WTC11 (cell line): ENCODE measurements at regions not wholly inside any gene's neighbourhood (a gene's known extent, or its start where the extent isn't known, plus 50 kb on each side); places are given as distances from the start of the nearest gene placed in this dataset.

Experiments
- ATAC-seq: fragments of 200-7000 bp; cut with Tn5 transposase; 2 replicates; pipeline ENCODE4 v1.10.0; 2021; ENCODE audit warnings: mild to moderate bottlenecking, moderate library complexity
- CTCF ChIA-PET: fragments of 300-600 bp; sonication (Branson Sonifier 250); formaldehyde crosslinking; loops from one replicate; lab custom pipeline; 2021; ENCODE audit warnings: antibody characterized with exemption; lab: Charles Lee
- POLR2A ChIA-PET: fragments of 350-600 bp; sonication (Branson Sonifier 250); formaldehyde crosslinking; loops from one replicate; lab custom pipeline; 2021; ENCODE audit warnings: antibody characterized with exemption; lab: Charles Lee
- DNase-seq: peaks from one replicate; pipeline ENCODE4 v3.0.0; 2021; ENCODE audit warnings: low spot score
- H3K27ac Mint-ChIP-seq: 2 replicates; pipeline ENCODE4 v1.8.0; 2021; ENCODE audit warnings: mixed read lengths
- H3K27me3 Mint-ChIP-seq: 2 replicates; pipeline ENCODE4 v1.8.0; 2021; ENCODE audit warnings: low read depth, mild to moderate bottlenecking, moderate library complexity, mixed read lengths
- H3K36me3 Mint-ChIP-seq: 2 replicates; pipeline ENCODE4 v1.8.0; 2021; ENCODE audit warnings: mixed read lengths
- H3K4me1 Mint-ChIP-seq: 2 replicates; pipeline ENCODE4 v1.8.0; 2022; ENCODE audit warnings: mixed read lengths
- H3K4me3 Mint-ChIP-seq: 2 replicates; pipeline ENCODE4 v1.8.0; 2021; ENCODE audit warnings: mild to moderate bottlenecking, moderate library complexity, mixed read lengths
- H3K9me3 Mint-ChIP-seq: 2 replicates; pipeline ENCODE4 v1.8.0; 2021; ENCODE audit warnings: mixed read lengths
- CBFB ChIP-seq: sonication (generic); formaldehyde crosslinking; IDR thresholded peaks from 2 replicates; pipeline ENCODE4 v1.8.1; 2022; ENCODE audit warnings: mild to moderate bottlenecking, low read depth, missing genetic modification reagents
- CREB1 ChIP-seq: sonication (generic); formaldehyde crosslinking; IDR thresholded peaks from 2 replicates; pipeline ENCODE4 v1.8.0; 2023; ENCODE audit warnings: mild to moderate bottlenecking, missing genetic modification reagents
- E2F4 ChIP-seq: sonication (generic); formaldehyde crosslinking; IDR thresholded peaks from 2 replicates; pipeline ENCODE4 v1.8.1; 2022; ENCODE audit warnings: low read depth, mild to moderate bottlenecking, moderate library complexity, missing genetic modification reagents, borderline replicate concordance
- ERG ChIP-seq: fragments of 250-450 bp; sonication (Bioruptor Pico); IDR thresholded peaks from 2 replicates; pipeline ENCODE4 v1.8.0; 2021; ENCODE audit warnings: mild to moderate bottlenecking
- ESRRA ChIP-seq: sonication (generic); formaldehyde crosslinking; IDR thresholded peaks from 2 replicates; pipeline ENCODE4 v1.8.1; 2022; ENCODE audit warnings: mild to moderate bottlenecking, missing genetic modification reagents, borderline replicate concordance
- GABPB1 ChIP-seq: sonication (generic); formaldehyde crosslinking; IDR thresholded peaks from 2 replicates; pipeline ENCODE4 v1.8.1; 2023; ENCODE audit warnings: mild to moderate bottlenecking, missing genetic modification reagents
- GTF2I ChIP-seq: fragments of 250-450 bp; sonication (Bioruptor Pico); conservative IDR thresholded peaks from 2 replicates; pipeline ENCODE4 v1.4.0; 2021; ENCODE audit warnings: mild to moderate bottlenecking
- KAT7 ChIP-seq: sonication (generic); formaldehyde crosslinking; IDR thresholded peaks from 2 replicates; pipeline ENCODE4 v1.8.1; 2023; ENCODE audit warnings: missing genetic modification reagents, mild to moderate bottlenecking, borderline replicate concordance
- MLX ChIP-seq: sonication (generic); formaldehyde crosslinking; IDR thresholded peaks from 2 replicates; pipeline ENCODE4 v1.8.1; 2023; ENCODE audit warnings: mild to moderate bottlenecking, missing genetic modification reagents, moderate library complexity
- MYBL2 ChIP-seq: sonication (generic); formaldehyde crosslinking; IDR thresholded peaks from 2 replicates; pipeline ENCODE4 v1.8.1; 2023; ENCODE audit warnings: mild to moderate bottlenecking, moderate library complexity, missing genetic modification reagents
- NFYB ChIP-seq: sonication (generic); formaldehyde crosslinking; conservative IDR thresholded peaks from 2 replicates; pipeline ENCODE4 v1.8.0; 2022; ENCODE audit warnings: low read depth, missing genetic modification reagents
- SOX15 ChIP-seq: fragments of 250-450 bp; sonication (Bioruptor Pico); IDR thresholded peaks from 2 replicates; pipeline ENCODE4 v1.9.0; 2021; ENCODE audit warnings: mild to moderate bottlenecking
- ZNF281 ChIP-seq: sonication (generic); formaldehyde crosslinking; IDR thresholded peaks from 2 replicates; pipeline ENCODE4 v1.8.0; 2023; ENCODE audit warnings: mild to moderate bottlenecking, missing genetic modification reagents
- ZNF317 ChIP-seq: sonication (generic); formaldehyde crosslinking; IDR thresholded peaks from 2 replicates; pipeline ENCODE4 v1.8.1; 2023; ENCODE audit warnings: low read depth, mild to moderate bottlenecking, moderate library complexity, missing genetic modification reagents, borderline replicate concordance
- ZNF512 ChIP-seq: sonication (generic); formaldehyde crosslinking; IDR thresholded peaks from 2 replicates; pipeline ENCODE4 v1.8.1; 2022; ENCODE audit warnings: missing genetic modification reagents, borderline replicate concordance
- TF ChIP-seq, protein P1 (sequence below): sonication (generic); formaldehyde crosslinking; IDR thresholded peaks from 2 replicates; pipeline ENCODE4 v1.8.1; 2023; ENCODE audit warnings: mild to moderate bottlenecking, missing genetic modification reagents
- TF ChIP-seq, protein P2 (sequence below): fragments of 250-450 bp; sonication (Bioruptor Pico); conservative IDR thresholded peaks from 2 replicates; pipeline ENCODE4 v1.9.0; 2021; ENCODE audit warnings: mild to moderate bottlenecking

DNA sequence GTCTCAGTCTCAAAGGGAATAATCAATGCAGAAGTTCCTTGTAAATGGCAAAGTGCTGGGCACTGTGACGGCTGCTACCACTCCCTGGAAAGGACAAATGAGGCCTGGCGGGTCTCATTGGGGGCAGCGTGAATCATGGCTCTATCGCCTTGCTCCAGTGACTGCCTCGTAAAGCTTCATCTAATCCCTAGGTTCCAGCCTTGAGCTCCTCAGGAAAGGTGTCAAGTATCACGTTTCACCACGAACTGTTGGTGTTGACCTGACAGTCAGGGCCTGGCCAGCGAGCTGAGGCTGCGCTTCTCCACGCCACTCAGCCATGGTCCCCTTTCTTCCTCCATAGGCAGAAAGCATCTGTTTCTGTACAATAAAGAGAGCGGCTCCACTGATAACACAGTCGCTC is 126.7 kb upstream of the ZNF32 start:
- no peak overlapping the region for H3K4me3 Mint-ChIP-seq

More for the DNA sequence above, 126.7 kb upstream of the ZNF32 start:
- Mint-ChIP-seq H3K27ac (no peak overlapping the region), H3K36me3 (no peaks in the 10 kb centered on the region), H3K4me1 (no peaks in the 10 kb centered on the region), H3K9me3 (peaks cover 13% of the 10 kb centered on the region; the same call in 1 of the 2 replicates), H3K27me3 (no peaks in the 10 kb centered on the region)
- TF ChIP-seq ZNF317 (CRISPR knock-in tag) (no peak), GTF2I (CRISPR knock-in tag) (no peak), ZNF512 (CRISPR knock-in tag) (no peak), ESRRA (CRISPR knock-in tag) (no peak), MYBL2 (CRISPR knock-in tag) (no peak), ZNF281 (CRISPR knock-in tag) (no peak), ERG (CRISPR knock-in tag) (no peak), E2F4 (CRISPR knock-in tag) (no peak), CBFB (CRISPR knock-in tag) (no peak), GABPB1 (CRISPR knock-in tag) (no peak), SOX15 (CRISPR knock-in tag) (no peak), KAT7 (no peak), NFYB (CRISPR knock-in tag) (no peak), CREB1 (CRISPR knock-in tag) (no peak), MLX (CRISPR knock-in tag) (no peak)
- TF ChIP-seq, protein P1, sequence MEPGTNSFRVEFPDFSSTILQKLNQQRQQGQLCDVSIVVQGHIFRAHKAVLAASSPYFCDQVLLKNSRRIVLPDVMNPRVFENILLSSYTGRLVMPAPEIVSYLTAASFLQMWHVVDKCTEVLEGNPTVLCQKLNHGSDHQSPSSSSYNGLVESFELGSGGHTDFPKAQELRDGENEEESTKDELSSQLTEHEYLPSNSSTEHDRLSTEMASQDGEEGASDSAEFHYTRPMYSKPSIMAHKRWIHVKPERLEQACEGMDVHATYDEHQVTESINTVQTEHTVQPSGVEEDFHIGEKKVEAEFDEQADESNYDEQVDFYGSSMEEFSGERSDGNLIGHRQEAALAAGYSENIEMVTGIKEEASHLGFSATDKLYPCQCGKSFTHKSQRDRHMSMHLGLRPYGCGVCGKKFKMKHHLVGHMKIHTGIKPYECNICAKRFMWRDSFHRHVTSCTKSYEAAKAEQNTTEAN (CRISPR knock-in tag) = no peak
- TF ChIP-seq, protein P2, sequence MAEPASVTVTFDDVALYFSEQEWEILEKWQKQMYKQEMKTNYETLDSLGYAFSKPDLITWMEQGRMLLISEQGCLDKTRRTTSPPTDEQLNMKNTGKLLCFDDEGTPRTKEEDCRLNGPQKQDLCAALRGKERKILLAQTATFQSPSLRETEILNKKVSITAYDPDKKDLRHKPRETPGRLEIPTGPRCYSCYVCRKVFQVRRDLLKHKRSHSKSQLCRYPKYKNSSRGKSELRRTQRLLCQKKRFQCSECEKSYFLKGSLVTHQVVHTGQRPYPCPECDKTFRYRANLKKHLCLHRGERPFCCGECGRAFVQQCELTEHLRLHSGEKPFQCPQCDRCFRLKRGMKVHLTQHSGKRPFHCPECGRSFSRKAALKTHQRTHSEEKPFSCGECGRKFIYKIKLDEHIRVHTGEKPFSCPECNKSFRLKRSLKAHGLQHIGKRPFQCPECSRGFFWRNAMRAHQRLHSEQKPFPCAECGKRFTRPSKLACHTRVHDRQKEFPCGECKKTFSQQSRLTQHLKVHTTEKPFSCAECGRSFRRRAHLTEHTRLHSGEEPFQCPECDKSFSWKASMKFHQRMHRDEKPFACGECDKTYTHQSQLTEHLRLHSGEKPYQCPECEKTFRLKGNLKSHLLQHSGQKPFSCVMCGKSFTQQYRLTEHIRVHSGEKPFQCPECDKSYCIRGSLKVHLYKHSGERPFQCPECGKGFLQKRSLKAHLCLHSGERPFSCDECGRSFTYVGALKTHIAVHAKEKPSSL = no peak
- ChIA-PET POLR2A (no interaction called here), CTCF (interaction anchor here (0.9 to 1.1 kb wide), 3 partner anchors 10 to 89 kb away, joined by 3 to 6 read pairs (median 4); no protein-coding TSS in a partner anchor)
- DNase-seq (no peak), ATAC-seq (peak; percentile 32; the same call in 1 of the 2 replicates)
